ENCODE measurements at regions not wholly inside any gene's neighbourhood (a gene's known extent, or its start where the extent isn't known, plus 50 kb on each side); places are given as distances from the start of the nearest gene placed in this dataset.
"Not testable (repeated sequence)": the region's sequence is repeated elsewhere in the genome, so short reads cannot be mapped to it uniquely, and the experiment has no call there.

- DNase-seq (ENCODE audit: low read depth): no peak
These were observed 216.1 kb downstream of the TRIM36 start for GRCh38 chr5:114953565-114953964.

DNA sequence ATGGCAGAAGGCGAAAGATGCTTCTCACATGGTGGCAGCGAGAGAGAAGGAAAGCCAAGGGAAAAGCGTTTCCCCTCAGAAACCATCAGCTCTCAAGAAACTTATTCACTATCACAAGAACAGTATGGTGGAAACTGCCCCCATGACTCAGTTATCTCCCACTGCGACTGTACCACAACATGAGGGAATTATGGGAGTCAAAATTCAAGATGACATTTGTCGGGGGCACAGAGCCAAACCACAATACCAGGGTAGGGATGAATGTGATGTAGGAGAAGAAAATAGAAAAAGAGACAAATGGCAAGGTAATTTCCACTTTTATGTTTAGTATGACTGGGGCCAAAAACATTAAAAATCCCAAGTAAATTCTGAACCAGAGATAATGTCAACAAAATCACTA is 216.8 kb downstream of the TRIM36 start:
- no peak for DNase-seq (ENCODE audit: low read depth)

GRCh38 chr5:114949756-114950155 is 220.0 kb downstream of the TRIM36 start:
- no peak for DNase-seq (ENCODE audit: low read depth)

GRCh38 chr5:114948986-114949621 is 220.6 kb downstream of the TRIM36 start:
- DNase-seq (ENCODE audit: low read depth): no peak

- DNase-seq (ENCODE audit: low read depth): no peak
These were observed 221.3 kb downstream of the TRIM36 start for GRCh38 chr5:114948363-114948762.

DNA sequence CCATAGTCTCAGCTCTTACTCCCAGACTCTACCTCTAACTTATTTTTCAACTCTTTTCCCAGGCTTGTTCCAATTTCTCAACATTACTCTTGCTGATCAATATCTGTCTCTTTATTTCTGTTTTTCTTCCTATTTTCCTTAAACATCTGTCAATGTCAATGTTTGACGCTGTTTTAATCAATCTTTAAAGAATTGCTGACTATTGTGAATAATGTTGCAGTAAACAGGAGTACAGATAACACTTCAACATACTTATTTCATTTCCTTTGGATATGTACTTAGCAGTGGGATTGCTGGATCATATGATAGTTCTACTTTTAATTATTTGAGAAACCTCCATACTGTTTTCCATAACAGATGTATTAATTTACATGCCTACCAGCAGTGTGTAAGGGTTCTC is 229.0 kb downstream of the TRIM36 start:
- no peak for DNase-seq (ENCODE audit: low read depth)

DNA sequence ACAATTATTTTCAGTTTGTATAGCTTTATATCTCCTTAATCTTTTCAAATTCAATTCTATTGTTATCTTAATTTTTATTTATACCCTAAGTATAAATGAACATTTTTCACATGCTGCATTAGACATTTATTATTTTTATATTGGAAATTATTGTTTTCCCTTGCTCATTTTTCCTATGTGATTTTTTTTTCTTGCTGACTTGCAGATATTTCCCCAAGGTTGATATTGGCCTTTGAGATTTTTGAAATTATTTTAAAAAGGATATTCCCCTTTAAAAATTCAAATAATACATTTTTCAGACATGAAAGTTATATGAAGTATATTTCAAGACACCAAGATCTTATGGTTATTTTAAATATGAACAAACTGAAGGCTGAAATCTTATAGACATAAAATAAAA is 234.2 kb downstream of the TRIM36 start:
- DNase-seq (ENCODE audit: low read depth): no peak

DNA sequence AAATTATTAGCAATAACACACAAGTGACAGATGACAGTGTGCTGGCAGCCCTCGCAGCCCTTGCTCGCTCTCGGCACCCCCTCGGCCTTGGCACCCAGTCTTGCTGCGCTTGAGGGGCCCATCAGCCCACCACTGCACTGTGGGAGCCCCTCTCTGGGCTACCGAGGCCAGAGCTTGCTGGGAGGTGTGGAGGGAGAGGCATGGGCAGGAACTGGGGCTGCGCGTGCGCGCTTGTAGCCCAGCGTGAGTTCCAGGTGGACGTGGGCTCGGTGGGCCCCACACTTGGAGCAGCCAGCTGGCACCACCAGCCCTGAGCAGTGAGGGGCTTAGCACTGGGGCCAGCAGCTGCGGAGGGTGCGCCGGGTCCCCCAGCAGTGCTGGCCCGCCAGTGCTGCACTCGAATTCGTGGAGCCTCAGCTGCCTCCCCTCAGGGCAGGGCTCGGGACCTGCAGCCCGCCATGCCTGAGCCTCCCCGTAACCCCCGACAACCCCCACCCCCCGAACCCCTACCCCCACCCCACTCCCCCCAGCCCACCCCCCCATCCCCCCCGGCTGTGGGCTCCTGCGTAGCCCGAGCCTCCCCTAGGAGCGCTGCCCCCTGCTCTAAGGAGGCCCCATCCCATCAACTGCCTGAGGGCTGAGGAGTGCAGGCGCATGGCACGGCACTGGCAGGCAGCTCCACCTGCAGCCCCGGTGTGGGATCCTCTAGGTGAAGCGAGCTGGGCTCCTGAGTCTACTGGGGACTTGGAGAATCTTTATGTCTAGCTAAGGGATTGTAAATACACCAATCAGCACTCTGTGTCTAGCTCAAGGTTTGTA is 240.9 kb downstream of the TRIM36 start:
- DNase-seq (ENCODE audit: low read depth): no peak

GRCh38 chr5:114924769-114925168 is 244.9 kb downstream of the TRIM36 start:
- DNase-seq (ENCODE audit: low read depth): no peak

GRCh38 chr5:114912189-114912920 is 257.4 kb downstream of the TRIM36 start:
- DNase-seq (ENCODE audit: low read depth): no peak

DNA sequence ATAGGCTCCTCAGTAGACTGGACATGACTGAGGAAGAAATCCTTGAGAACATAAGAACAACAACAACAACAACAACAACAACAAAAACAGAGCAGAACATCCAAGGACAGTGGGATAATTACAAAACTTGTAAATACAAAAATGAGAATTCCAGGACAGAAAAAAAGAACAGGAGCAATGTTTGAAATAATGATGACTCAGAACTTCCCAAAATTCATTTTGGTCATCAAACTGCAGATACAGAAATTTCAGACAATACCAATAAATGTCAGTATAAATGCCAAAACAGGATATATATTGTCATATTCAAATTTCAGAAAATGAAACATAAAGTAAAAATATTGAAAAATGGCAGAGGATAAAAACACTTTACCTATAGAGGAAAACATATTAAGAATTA is 259.0 kb downstream of the TRIM36 start:
- DNase-seq (ENCODE audit: low read depth): no peak

DNA sequence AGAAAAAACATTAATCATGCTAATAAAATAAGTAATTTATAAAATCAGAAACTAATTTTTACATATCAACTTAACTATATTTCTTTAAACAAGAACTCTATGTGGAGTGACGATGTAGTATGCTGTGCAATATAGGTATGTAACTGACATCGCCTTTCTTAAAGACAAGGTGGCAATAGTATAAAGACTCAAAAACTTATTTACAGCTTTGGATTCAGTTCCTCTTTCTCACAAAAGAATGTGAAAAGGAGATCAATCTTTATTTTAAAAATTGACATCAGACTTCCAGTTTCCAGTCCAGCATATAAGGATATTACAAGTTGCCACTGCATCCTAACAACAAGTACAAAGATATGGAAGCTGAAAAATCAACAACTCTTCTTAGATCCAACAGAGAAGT is 260.3 kb downstream of the TRIM36 start:
- DNase-seq (ENCODE audit: low read depth): no peak

GRCh38 chr5:114903767-114904166 is 265.9 kb downstream of the TRIM36 start:
- DNase-seq (ENCODE audit: low read depth): no peak

GRCh38 chr5:114898602-114899001 is 271.1 kb downstream of the TRIM36 start:
- DNase-seq (ENCODE audit: low read depth): no peak

GRCh38 chr5:114883675-114884074 is 286.0 kb downstream of the TRIM36 start:
- no peak for DNase-seq (ENCODE audit: low read depth)

DNA sequence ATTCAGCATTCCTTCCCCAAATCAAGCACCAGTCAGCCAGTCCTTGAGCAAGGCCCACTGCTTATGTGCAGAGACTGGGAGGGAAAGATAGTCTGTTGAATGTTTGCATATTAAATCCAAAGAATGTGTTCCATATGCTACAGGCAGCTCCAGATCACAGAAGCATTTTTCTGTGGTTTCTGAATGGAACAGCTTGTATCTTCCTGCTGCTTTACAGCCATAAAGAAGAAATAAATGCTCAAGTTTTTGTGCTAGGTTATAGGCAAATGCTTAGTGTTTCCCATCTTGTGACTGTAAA is 310.3 kb downstream of the TRIM36 start:
- no peak for DNase-seq (ENCODE audit: low read depth)

- no peak for DNase-seq (ENCODE audit: low read depth)
These were observed 310.9 kb downstream of the TRIM36 start for GRCh38 chr5:114858665-114859437.

GRCh38 chr5:114857941-114858551 is 311.7 kb downstream of the TRIM36 start:
- DNase-seq (ENCODE audit: low read depth): peak; percentile 15

GRCh38 chr5:114844711-114845110 is 325.0 kb downstream of the TRIM36 start:
- DNase-seq (ENCODE audit: low read depth): not testable (repeated sequence)

GRCh38 chr5:114839360-114839759 is 330.3 kb downstream of the TRIM36 start:
- no peak for DNase-seq (ENCODE audit: low read depth)

GRCh38 chr5:114838937-114839336 is 330.8 kb downstream of the TRIM36 start:
- no peak for DNase-seq (ENCODE audit: low read depth)

DNA sequence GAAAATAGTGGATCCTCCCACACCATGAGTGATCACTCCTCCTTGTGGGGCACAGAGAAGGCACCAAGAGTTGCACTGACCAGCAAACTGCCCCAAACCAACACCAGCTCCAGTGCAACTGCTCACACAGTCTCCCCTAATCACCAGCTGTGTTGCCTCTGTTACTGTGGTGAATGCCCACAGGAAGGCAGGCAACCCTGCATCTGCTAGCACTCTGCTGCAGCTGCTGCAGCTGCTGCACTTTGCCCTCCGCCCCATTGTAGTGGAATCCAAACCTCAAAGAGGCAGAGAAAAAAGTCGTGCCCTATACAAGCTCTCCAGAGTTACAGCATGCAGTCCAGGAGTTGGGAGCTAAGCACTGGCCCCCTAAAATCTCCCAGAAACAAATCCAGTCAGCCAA is 339.6 kb downstream of the TRIM36 start:
- no peak for DNase-seq (ENCODE audit: low read depth)

Data from M059J (cell line).